ENCODE measurements at regions not wholly inside any gene's neighbourhood (a gene's known extent, or its start where the extent isn't known, plus 50 kb on each side); places are given as distances from the start of the nearest gene placed in this dataset.
"Not testable (repeated sequence)": the region's sequence is repeated elsewhere in the genome, so short reads cannot be mapped to it uniquely, and the experiment has no call there.

GRCh38 chr10:55629793-55630490, 731.1 kb downstream of the ZWINT start:
- peak in 7 of 11 donors; percentile 47 to 71 (median 58) for DNase-seq (ENCODE audit: extremely low read depth in 1 of 11, low read depth in 9 of 11, low spot score in 4 of 11)

- DNase-seq (ENCODE audit: extremely low read depth in 1 of 11, low read depth in 9 of 11, low spot score in 4 of 11): peak in 5 of 11 donors; percentile 33 to 44 (median 41)
Observed at GRCh38 chr10:55628260-55628701, 732.8 kb downstream of the ZWINT start.

GRCh38 chr10:55627501-55628051, 733.5 kb downstream of the ZWINT start:
- peak in 5 of 11 donors; percentile 7 to 44 (median 29) for DNase-seq (ENCODE audit: extremely low read depth in 1 of 11, low read depth in 9 of 11, low spot score in 4 of 11)

GRCh38 chr10:55601690-55602478, 759.2 kb downstream of the ZWINT start:
- DNase-seq (ENCODE audit: extremely low read depth in 1 of 11, low read depth in 9 of 11, low spot score in 4 of 11): not testable (repeated sequence)

GRCh38 chr10:55551603-55552002, 750.6 kb upstream of the PCDH15 start:
- DNase-seq (ENCODE audit: extremely low read depth in 1 of 11, low read depth in 9 of 11, low spot score in 4 of 11): no peak

GRCh38 chr10:55550236-55550635, 749.2 kb upstream of the PCDH15 start:
- no peak for DNase-seq (ENCODE audit: extremely low read depth in 1 of 11, low read depth in 9 of 11, low spot score in 4 of 11)

- not testable (repeated sequence) for DNase-seq (ENCODE audit: extremely low read depth in 1 of 11, low read depth in 9 of 11, low spot score in 4 of 11)
Observed at GRCh38 chr10:55537497-55537896, 736.5 kb upstream of the PCDH15 start.

GRCh38 chr10:55519264-55519663, 718.2 kb upstream of the PCDH15 start:
- no peak for DNase-seq (ENCODE audit: extremely low read depth in 1 of 11, low read depth in 9 of 11, low spot score in 4 of 11)

- not testable (repeated sequence) for DNase-seq (ENCODE audit: extremely low read depth in 1 of 11, low read depth in 9 of 11, low spot score in 4 of 11)
Observed at GRCh38 chr10:55518416-55518815, 717.4 kb upstream of the PCDH15 start.

GRCh38 chr10:55509168-55509567, 708.1 kb upstream of the PCDH15 start:
- no peak for DNase-seq (ENCODE audit: extremely low read depth in 1 of 11, low read depth in 9 of 11, low spot score in 4 of 11)

- DNase-seq (ENCODE audit: extremely low read depth in 1 of 11, low read depth in 9 of 11, low spot score in 4 of 11): peak in 7 of 11 donors; percentile 8 to 20 (median 15)
Observed at GRCh38 chr10:55500931-55501559, 700.0 kb upstream of the PCDH15 start.

- no peak for DNase-seq (ENCODE audit: extremely low read depth in 1 of 11, low read depth in 9 of 11, low spot score in 4 of 11)
Observed at GRCh38 chr10:55497893-55498499, 697.0 kb upstream of the PCDH15 start.

- no peak for DNase-seq (ENCODE audit: extremely low read depth in 1 of 11, low read depth in 9 of 11, low spot score in 4 of 11)
Observed at GRCh38 chr10:55495555-55495954, 694.5 kb upstream of the PCDH15 start.

GRCh38 chr10:55491712-55492111, 690.7 kb upstream of the PCDH15 start:
- DNase-seq (ENCODE audit: extremely low read depth in 1 of 11, low read depth in 9 of 11, low spot score in 4 of 11): no peak

- no peak for DNase-seq (ENCODE audit: extremely low read depth in 1 of 11, low read depth in 9 of 11, low spot score in 4 of 11)
Observed at GRCh38 chr10:55485827-55486226, 684.8 kb upstream of the PCDH15 start.

GRCh38 chr10:55476129-55476528, 675.1 kb upstream of the PCDH15 start:
- no peak for DNase-seq (ENCODE audit: extremely low read depth in 1 of 11, low read depth in 9 of 11, low spot score in 4 of 11)

- no peak for DNase-seq (ENCODE audit: extremely low read depth in 1 of 11, low read depth in 9 of 11, low spot score in 4 of 11)
Observed at GRCh38 chr10:55474258-55474657, 673.2 kb upstream of the PCDH15 start.

- DNase-seq (ENCODE audit: extremely low read depth in 1 of 11, low read depth in 9 of 11, low spot score in 4 of 11): no peak
Observed at GRCh38 chr10:55470840-55471239, 669.8 kb upstream of the PCDH15 start.

- no peak for DNase-seq (ENCODE audit: extremely low read depth in 1 of 11, low read depth in 9 of 11, low spot score in 4 of 11)
Observed at GRCh38 chr10:55466806-55467504, 665.9 kb upstream of the PCDH15 start.

Data from renal cortex interstitium (tissue), 11 donors.